ENCODE measurements at regions not wholly inside any gene's neighbourhood (a gene's known extent, or its start where the extent isn't known, plus 50 kb on each side); places are given as distances from the start of the nearest gene placed in this dataset.

DNA sequence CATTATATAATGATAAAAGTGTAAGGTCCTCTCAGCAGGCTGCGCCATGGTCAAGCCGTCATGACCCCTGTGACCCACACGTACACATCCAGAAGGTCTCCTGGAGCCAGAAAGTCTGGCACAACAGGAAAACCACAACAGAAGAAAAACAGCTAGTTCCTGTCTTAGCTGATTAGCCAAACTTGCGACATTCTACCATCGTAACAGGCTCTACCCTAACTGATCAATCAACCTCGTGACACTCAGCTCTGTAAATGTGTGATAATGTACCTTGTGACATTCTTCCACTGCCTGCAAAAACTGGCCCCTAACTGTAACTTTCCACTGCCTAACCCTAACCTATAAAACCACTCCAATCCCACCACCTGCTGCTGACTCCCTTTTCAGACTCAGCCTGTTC is 316.4 kb upstream of the TUSC1 start:
- Histone ChIP-seq H3F3A (ENCODE audit: low read depth) (no peaks in the 10 kb centered on the region), H3K9ac (ENCODE audit: low read depth, low read length, poor library complexity, severe bottlenecking) (no peak overlapping the region), H4K20me1 (ENCODE audit: insufficient read depth, low read length, poor library complexity, severe bottlenecking) (no peaks in the 10 kb centered on the region), H3K4me3 (ENCODE audit: low read length, poor library complexity, severe bottlenecking) (no peak overlapping the region), H3K79me2 (ENCODE audit: insufficient read depth, low read length) (no peaks in the 10 kb centered on the region), H3K9me3 (ENCODE audit: insufficient read depth, low read depth, low read length) (no peaks in the 10 kb centered on the region; the same call in 1 of the 2 replicates), H3K27me3 (ENCODE audit: insufficient read depth, low read length, poor library complexity, severe bottlenecking) (no peaks in the 10 kb centered on the region), H2AFZ (ENCODE audit: low read length) (no peak overlapping the region), H3K36me3 (ENCODE audit: insufficient read depth, low read length) (no peaks in the 10 kb centered on the region), H3K4me1 (ENCODE audit: insufficient read depth, low read length, poor library complexity, severe bottlenecking) (no peaks in the 10 kb centered on the region), H3K4me2 (ENCODE audit: low read depth, low read length, poor library complexity, severe bottlenecking) (no peak overlapping the region), H3K9me2 (replicated peaks; ENCODE audit: low read depth, low read length) (no peaks in the 10 kb centered on the region)
- TF ChIP-seq EZH2phosphoT487 (IDR thresholded peaks at IDR 0.05; ENCODE audit: borderline replicate concordance) = no peak
- TF ChIP-seq, protein P1, sequence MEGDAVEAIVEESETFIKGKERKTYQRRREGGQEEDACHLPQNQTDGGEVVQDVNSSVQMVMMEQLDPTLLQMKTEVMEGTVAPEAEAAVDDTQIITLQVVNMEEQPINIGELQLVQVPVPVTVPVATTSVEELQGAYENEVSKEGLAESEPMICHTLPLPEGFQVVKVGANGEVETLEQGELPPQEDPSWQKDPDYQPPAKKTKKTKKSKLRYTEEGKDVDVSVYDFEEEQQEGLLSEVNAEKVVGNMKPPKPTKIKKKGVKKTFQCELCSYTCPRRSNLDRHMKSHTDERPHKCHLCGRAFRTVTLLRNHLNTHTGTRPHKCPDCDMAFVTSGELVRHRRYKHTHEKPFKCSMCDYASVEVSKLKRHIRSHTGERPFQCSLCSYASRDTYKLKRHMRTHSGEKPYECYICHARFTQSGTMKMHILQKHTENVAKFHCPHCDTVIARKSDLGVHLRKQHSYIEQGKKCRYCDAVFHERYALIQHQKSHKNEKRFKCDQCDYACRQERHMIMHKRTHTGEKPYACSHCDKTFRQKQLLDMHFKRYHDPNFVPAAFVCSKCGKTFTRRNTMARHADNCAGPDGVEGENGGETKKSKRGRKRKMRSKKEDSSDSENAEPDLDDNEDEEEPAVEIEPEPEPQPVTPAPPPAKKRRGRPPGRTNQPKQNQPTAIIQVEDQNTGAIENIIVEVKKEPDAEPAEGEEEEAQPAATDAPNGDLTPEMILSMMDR (conservative IDR thresholded peaks at IDR 0.05; ENCODE audit: low read length) = no peak

DNA sequence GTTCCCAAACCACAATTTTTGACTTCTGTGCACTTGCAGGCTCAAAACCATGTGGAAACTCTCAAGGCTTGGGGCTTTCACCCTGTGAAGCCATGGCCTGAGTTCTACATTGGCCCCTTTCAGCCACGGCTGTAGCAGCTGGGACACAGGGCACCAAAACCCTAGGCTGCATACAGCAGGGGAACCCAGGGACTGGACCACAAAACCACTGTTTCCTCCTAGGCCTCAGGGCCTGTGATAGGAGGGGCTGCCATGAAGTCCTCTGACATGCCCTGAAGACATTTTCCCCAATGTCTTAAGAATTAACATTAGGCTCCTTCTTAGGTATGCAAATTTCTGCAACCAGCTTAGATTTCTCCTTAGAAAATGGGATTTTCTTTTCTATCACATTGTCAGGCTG is 312.1 kb upstream of the TUSC1 start:
- Histone ChIP-seq H3K27me3 (ENCODE audit: insufficient read depth, low read length, poor library complexity, severe bottlenecking) (no peaks in the 10 kb centered on the region), H3K79me2 (ENCODE audit: insufficient read depth, low read length) (no peaks in the 10 kb centered on the region), H3F3A (ENCODE audit: low read depth) (no peaks in the 10 kb centered on the region), H3K4me1 (ENCODE audit: insufficient read depth, low read length, poor library complexity, severe bottlenecking) (no peaks in the 10 kb centered on the region), H3K4me2 (ENCODE audit: low read depth, low read length, poor library complexity, severe bottlenecking) (no peak overlapping the region), H3K9me3 (ENCODE audit: insufficient read depth, low read depth, low read length) (no peaks in the 10 kb centered on the region), H2AFZ (ENCODE audit: low read length) (no peak overlapping the region), H3K9me2 (replicated peaks; ENCODE audit: low read depth, low read length) (no peaks in the 10 kb centered on the region), H4K20me1 (ENCODE audit: insufficient read depth, low read length, poor library complexity, severe bottlenecking) (no peaks in the 10 kb centered on the region), H3K4me3 (ENCODE audit: low read length, poor library complexity, severe bottlenecking) (no peak overlapping the region), H3K9ac (ENCODE audit: low read depth, low read length, poor library complexity, severe bottlenecking) (no peak overlapping the region), H3K36me3 (ENCODE audit: insufficient read depth, low read length) (no peaks in the 10 kb centered on the region)
- TF ChIP-seq EZH2phosphoT487 (IDR thresholded peaks at IDR 0.05; ENCODE audit: borderline replicate concordance) = no peak
- TF ChIP-seq, protein P1 (conservative IDR thresholded peaks at IDR 0.05; ENCODE audit: low read length) = no peak

DNA sequence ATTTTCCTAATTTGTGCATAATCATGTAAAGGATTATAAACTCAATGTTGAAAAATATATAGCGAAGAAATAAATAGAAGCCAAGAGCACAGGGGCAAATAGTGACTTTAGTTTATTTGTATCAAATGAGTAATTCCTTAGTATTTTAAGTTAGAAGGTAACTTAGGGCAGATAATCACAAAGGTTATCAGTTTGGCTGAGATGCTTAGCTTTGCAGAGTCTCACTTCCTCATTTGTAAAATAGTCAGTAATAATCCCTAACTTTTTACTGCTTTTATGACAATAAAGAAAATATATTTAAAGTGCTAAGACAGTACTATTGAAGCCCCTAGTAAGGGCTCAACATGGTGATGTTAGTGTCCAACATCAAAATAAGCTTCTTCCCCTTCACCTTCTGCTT is 297.4 kb upstream of the TUSC1 start:
- Histone ChIP-seq H3K9me3 (ENCODE audit: insufficient read depth, low read depth, low read length) (no peaks in the 10 kb centered on the region), H3K9ac (ENCODE audit: low read depth, low read length, poor library complexity, severe bottlenecking) (no peak overlapping the region), H3K4me2 (ENCODE audit: low read depth, low read length, poor library complexity, severe bottlenecking) (no peak overlapping the region), H3K36me3 (ENCODE audit: insufficient read depth, low read length) (no peaks in the 10 kb centered on the region), H4K20me1 (ENCODE audit: insufficient read depth, low read length, poor library complexity, severe bottlenecking) (no peaks in the 10 kb centered on the region), H3K4me3 (ENCODE audit: low read length, poor library complexity, severe bottlenecking) (no peak overlapping the region), H3K9me2 (replicated peaks; ENCODE audit: low read depth, low read length) (no peaks in the 10 kb centered on the region), H3K27me3 (ENCODE audit: insufficient read depth, low read length, poor library complexity, severe bottlenecking) (no peaks in the 10 kb centered on the region), H3F3A (ENCODE audit: low read depth) (no peaks in the 10 kb centered on the region), H3K4me1 (ENCODE audit: insufficient read depth, low read length, poor library complexity, severe bottlenecking) (no peaks in the 10 kb centered on the region), H3K79me2 (ENCODE audit: insufficient read depth, low read length) (no peaks in the 10 kb centered on the region), H2AFZ (ENCODE audit: low read length) (no peak overlapping the region)
- TF ChIP-seq, protein P1 (conservative IDR thresholded peaks at IDR 0.05; ENCODE audit: low read length) = no peak
- no peak for TF ChIP-seq EZH2phosphoT487 (IDR thresholded peaks at IDR 0.05; ENCODE audit: borderline replicate concordance)
